Choroid plexus epithelial cell (primary cell): ENCODE measurements at regions not wholly inside any gene's neighbourhood (a gene's known extent, or its start where the extent isn't known, plus 50 kb on each side); places are given as distances from the start of the nearest gene placed in this dataset.

ENCODE experiments used
- DNase-seq: peaks from one replicate; pipeline ENCODE4 v3.0.0-alpha.2; 2010; ENCODE audit warnings: low read depth
- H3K4me3 ChIP-seq: 2 replicates; pipeline ENCODE4 v1.5.1; 2011; ENCODE audit warnings: low read depth, mild to moderate bottlenecking, control low read depth, low read length, moderate library complexity
- TF ChIP-seq, protein P1 (sequence below): conservative IDR thresholded peaks from 2 replicates; pipeline ENCODE4 v1.5.1; 2011; ENCODE audit warnings: low read depth, mild to moderate bottlenecking, control low read depth, inconsistent platforms, low read length, moderate library complexity

DNA sequence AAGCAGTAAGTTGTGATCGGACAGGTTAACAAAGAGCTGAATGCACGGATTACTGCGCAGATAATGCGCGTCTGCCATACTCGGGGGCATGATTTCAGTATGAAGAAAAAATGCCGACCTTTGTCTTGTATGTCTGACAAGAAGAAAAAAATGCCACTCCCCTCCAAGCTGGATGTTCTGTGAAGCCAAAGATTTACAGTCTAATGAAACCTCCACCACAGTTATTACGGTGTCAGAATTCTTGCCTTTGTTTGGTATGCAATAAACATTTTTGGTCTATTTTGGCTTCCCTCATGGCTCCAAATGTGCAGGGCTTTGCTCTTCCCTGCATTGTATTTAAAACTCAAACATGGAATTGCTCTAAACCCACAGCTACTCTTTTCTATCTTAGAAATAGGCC is 72.2 kb upstream of the THUMPD2 start:
- TF ChIP-seq, protein P1, sequence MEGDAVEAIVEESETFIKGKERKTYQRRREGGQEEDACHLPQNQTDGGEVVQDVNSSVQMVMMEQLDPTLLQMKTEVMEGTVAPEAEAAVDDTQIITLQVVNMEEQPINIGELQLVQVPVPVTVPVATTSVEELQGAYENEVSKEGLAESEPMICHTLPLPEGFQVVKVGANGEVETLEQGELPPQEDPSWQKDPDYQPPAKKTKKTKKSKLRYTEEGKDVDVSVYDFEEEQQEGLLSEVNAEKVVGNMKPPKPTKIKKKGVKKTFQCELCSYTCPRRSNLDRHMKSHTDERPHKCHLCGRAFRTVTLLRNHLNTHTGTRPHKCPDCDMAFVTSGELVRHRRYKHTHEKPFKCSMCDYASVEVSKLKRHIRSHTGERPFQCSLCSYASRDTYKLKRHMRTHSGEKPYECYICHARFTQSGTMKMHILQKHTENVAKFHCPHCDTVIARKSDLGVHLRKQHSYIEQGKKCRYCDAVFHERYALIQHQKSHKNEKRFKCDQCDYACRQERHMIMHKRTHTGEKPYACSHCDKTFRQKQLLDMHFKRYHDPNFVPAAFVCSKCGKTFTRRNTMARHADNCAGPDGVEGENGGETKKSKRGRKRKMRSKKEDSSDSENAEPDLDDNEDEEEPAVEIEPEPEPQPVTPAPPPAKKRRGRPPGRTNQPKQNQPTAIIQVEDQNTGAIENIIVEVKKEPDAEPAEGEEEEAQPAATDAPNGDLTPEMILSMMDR = no peak
- no peak overlapping the region for H3K4me3 ChIP-seq
- DNase-seq = peak; percentile 10

DNA sequence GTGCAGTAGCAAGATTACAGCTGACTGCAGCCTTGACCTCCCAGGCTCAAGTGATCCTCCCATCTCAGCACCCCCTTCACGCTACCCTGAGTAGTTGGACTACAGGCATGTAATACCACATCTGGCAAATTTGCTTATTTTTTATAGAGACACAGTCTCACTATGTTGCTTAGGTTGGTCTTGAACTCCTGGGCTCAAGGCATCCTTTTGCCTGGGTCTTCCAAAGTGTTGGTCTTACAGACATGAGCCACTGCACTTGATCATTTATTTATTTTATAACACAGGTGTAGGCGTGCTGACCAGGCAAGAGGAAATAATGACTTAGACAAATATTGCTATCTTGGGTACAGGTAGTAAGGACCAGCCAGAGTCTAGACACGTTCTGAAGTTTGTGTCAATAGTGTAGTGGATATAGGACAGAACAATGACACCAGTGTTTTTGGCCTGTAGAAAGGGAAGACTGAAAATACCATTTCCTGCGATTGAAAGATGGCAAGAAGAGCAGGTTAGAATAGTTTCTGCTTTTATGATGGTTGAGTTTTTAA is 71.0 kb upstream of the THUMPD2 start:
- H3K4me3 ChIP-seq = no peak overlapping the region
- TF ChIP-seq, protein P1 = no peak
- no peak for DNase-seq

DNA sequence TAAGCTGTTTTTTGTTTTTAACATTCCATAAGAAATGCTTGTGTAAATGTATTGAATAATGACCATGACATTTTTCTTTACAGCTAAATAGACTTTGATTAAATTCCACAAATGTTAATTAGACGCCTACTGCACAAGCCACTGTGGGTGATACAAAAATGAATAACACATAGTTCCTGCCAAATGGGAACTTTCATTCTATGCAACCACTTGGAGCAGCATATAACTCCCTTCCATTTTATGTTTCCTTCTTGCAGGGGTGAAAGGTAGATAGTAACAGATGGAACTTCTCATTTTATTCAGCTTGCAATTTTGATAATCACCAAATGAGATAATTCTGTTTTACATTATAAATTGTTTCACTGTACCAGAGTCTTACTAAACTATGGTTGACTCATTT is 70.0 kb upstream of the THUMPD2 start:
- TF ChIP-seq, protein P1 = no peak
- H3K4me3 ChIP-seq = no peak overlapping the region
- DNase-seq = no peak

DNA sequence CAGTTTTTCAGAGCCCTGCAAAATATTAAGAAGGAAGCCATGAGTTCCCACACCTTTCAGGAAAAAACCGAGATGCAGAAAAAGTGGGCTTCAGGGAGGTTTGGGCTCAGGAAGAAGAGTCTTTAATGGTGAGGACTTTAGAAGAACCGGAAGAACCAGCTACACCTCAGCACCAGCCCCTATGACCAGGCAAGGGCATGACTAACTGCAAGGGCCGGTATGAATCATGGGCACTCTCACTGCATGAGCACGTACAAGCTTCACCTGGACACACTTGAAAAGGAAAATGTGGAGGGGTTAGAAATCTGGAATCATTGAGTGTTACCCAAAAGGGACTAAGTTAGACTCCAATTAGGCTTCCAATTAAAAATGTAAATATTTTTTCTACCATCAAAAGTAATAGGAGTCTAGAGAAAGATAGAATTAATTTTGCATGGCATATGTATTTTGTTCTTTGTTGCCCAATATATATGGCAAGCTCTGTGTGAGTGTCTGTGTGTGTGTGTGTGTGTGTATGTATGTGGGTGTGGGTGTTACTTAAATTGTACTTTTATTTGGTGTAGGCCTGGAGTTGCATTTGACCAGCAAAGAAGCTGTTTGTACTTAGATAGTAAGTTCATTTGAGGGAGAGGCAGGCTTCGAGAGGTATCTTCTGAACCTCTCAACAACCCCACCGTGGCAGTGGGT is 66.5 kb upstream of the THUMPD2 start:
- TF ChIP-seq, protein P1 = no peak
- H3K4me3 ChIP-seq = no peak overlapping the region
- no peak for DNase-seq

DNA sequence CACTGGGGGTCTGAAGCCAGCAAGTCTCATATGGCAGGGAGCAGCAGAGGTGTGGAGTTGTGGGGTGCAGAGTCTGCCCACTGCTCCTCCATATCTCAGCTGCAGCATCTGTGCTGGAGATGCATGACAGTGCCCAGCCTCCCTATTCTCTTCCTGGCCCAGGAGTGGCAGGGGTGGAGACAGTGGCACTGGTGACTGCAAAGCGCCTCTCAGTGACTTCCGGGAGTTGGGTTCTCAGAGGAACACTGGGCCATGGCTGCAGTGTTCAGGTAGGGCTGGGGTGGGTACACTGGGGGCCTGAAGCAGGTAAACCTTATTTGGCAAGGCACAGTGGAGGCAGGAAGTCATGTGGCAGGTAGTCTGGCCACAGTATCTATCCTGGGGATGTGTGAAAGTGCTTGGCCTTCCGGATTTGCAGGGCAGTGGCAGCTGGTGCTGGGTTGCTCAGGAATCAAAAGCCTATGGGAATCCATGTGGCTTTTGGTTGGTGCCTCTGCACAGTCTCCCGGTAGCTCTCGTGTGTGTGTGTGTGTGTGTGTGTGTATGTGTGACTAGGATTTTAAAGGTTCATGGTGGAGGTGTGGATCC is 60.3 kb upstream of the THUMPD2 start:
- no peak for DNase-seq
- TF ChIP-seq, protein P1 = no peak
- no peak overlapping the region for H3K4me3 ChIP-seq

DNA sequence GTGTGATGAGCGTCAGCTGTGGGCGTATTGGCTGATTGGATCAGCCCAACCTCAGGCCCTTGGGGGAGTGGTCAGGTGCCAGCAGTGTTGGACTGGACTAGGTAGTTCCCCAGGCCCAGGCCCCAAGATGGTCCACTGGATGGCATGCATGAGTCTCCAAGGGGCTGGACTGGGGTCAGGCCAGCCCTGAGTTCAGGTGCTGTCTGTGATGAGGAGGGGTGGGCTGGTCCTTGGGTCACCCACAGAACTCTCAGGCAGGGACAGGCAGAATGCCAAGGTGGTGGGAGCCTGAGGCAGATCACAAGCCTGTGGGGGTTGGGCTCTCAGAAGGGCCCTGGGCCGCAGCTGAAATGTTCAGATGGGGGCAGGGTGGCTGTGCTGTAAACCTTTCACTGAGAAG is 59.5 kb upstream of the THUMPD2 start:
- TF ChIP-seq, protein P1 = no peak
- DNase-seq = no peak
- H3K4me3 ChIP-seq = no peak overlapping the region
